Tibial nerve (tissue), 3 donors: ENCODE measurements at regions not wholly inside any gene's neighbourhood (a gene's known extent, or its start where the extent isn't known, plus 50 kb on each side); places are given as distances from the start of the nearest gene placed in this dataset.

Source experiments
- POLR2A ChIP-seq, 2 donors: fragments of 450-650 bp; IDR thresholded peaks; one replicate each; pipeline ENCODE4 v1.6.1; 2017; ENCODE audit warnings: antibody characterized with exemption in 2 of 2, mild to moderate bottlenecking in 2 of 2, moderate library complexity in 2 of 2
- TF ChIP-seq, protein P1 (sequence below), 5 experiments: fragments of 200-600 bp in 3 of 5; fragments of 450-650 bp in 2 of 5; sonication (generic) in 3 of 5; IDR thresholded peaks; one replicate each; pipeline ENCODE4 v1.5.1; 2016 to 2019; ENCODE audit warnings: antibody characterized with exemption in 5 of 5, mild to moderate bottlenecking in 3 of 5, moderate library complexity in 2 of 5

DNA sequence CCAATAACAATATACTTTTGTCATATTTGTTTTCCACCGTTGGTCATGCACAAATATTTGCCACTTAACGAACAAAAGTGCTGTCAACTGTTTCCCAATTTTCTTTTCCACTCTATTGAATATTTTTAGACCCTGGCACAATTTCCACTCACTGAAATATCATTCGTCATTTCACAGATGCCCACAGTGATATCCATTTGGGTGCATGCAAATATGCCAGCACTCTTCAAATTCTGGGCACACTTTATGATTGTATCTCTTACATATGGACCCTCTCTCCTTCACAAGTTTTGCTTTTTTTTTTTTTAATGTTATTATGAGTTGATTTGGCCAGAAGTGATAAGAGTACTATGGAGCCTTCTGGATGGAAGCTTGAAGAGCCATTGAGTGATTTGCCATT lies 1557.3 kb upstream of the FLRT2 start:
- TF ChIP-seq, protein P1, sequence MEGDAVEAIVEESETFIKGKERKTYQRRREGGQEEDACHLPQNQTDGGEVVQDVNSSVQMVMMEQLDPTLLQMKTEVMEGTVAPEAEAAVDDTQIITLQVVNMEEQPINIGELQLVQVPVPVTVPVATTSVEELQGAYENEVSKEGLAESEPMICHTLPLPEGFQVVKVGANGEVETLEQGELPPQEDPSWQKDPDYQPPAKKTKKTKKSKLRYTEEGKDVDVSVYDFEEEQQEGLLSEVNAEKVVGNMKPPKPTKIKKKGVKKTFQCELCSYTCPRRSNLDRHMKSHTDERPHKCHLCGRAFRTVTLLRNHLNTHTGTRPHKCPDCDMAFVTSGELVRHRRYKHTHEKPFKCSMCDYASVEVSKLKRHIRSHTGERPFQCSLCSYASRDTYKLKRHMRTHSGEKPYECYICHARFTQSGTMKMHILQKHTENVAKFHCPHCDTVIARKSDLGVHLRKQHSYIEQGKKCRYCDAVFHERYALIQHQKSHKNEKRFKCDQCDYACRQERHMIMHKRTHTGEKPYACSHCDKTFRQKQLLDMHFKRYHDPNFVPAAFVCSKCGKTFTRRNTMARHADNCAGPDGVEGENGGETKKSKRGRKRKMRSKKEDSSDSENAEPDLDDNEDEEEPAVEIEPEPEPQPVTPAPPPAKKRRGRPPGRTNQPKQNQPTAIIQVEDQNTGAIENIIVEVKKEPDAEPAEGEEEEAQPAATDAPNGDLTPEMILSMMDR (IDR thresholded peaks at IDR 0.05), result no peak
- TF ChIP-seq POLR2A (IDR thresholded peaks at IDR 0.05), result no peak
